H1 (cell line): ENCODE measurements at regions not wholly inside any gene's neighbourhood (a gene's known extent, or its start where the extent isn't known, plus 50 kb on each side); places are given as distances from the start of the nearest gene placed in this dataset.

Source experiments
- ASH2L ChIP-seq: fragments of 200-600, 300-600 bp; sonication (generic); IDR thresholded peaks from one replicate; pipeline ENCODE4 v1.7.1; 2017; ENCODE audit warnings: low read length
- BCL11A ChIP-seq, 2 experiments: IDR thresholded peaks; one replicate each; pipeline ENCODE4 v1.6.1; 2011; ENCODE audit warnings: low read depth in 2 of 2, low read length in 2 of 2, mild to moderate bottlenecking in 2 of 2
- FOSL1 ChIP-seq: IDR thresholded peaks from 2 replicates; pipeline ENCODE4 v1.6.1; 2011; ENCODE audit warnings: mild to moderate bottlenecking, low read depth, low read length, moderate library complexity; ENCODE audit not compliant: insufficient read depth
- KDM1A ChIP-seq: fragments of 200-600, 300-600 bp; sonication (generic); IDR thresholded peaks from 2 replicates; pipeline ENCODE4 v1.7.1; 2016; ENCODE audit warnings: mild to moderate bottlenecking, low read length, borderline replicate concordance
- RAD21 ChIP-seq, 2 experiments: IDR thresholded peaks in 1 of 2; conservative IDR thresholded peaks in 1 of 2; 2 replicates each; pipeline ENCODE4 v1.6.1; 2011; ENCODE audit warnings: low read depth in 2 of 2, low read length in 2 of 2, improper control_type of control experiment in 1 of 2, inconsistent platforms in 1 of 2, mild to moderate bottlenecking in 1 of 2, moderate library complexity in 1 of 2
- SIN3A ChIP-seq, 2 experiments: IDR thresholded peaks in 1 of 2; conservative IDR thresholded peaks in 1 of 2; 2 replicates each; pipeline ENCODE4 v1.6.1; 2011 to 2012; ENCODE audit warnings: low read length in 2 of 2, improper control_type of control experiment in 1 of 2, low read depth in 1 of 2, mild to moderate bottlenecking in 1 of 2
- TF ChIP-seq, protein P1 (sequence below): IDR thresholded peaks from 2 replicates; pipeline ENCODE4 v1.6.1; 2012; ENCODE audit warnings: inconsistent platforms

DNA sequence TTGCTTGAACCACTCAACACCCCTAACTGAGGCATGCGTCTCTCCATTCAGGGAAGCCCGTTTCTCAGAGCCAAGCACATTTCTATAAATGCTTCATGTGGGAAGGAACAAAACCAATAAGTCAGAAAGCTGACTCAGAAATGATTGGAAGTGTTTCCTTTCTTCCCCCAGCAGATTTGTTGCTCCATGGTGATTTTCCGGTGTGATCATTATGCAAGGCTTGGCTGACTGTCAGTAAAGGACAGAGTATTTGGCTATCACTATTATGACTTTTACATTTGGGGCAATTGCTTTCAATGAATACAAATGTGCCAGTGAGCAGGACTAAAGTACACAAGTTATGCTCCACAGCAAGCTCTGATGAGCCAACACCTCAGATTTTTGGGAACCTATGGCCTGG lies 53.3 kb upstream of the ZC3H11B start (continued):
- TF ChIP-seq ASH2L (no peak), RAD21 (IDR thresholded peaks at IDR 0.05 in 1 of 2, conservative IDR thresholded peaks at IDR 0.05 in 1 of 2; ENCODE audit: low read depth in 2 of 2, low read length in 2 of 2) (no peak), SIN3A (conservative IDR thresholded peaks at IDR 0.05 in 1 of 2, IDR thresholded peaks at IDR 0.05 in 1 of 2; ENCODE audit: low read depth in 1 of 2, low read length in 2 of 2) (no peak), FOSL1 (no peak), KDM1A (no peak), BCL11A (IDR thresholded peaks at IDR 0.05; ENCODE audit: low read depth in 2 of 2, low read length in 2 of 2) (no peak)
- TF ChIP-seq, protein P1, sequence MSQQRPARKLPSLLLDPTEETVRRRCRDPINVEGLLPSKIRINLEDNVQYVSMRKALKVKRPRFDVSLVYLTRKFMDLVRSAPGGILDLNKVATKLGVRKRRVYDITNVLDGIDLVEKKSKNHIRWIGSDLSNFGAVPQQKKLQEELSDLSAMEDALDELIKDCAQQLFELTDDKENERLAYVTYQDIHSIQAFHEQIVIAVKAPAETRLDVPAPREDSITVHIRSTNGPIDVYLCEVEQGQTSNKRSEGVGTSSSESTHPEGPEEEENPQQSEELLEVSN: no peak
